ENCODE measurements at regions not wholly inside any gene's neighbourhood (a gene's known extent, or its start where the extent isn't known, plus 50 kb on each side); places are given as distances from the start of the nearest gene placed in this dataset.
"Not testable (repeated sequence)": the region's sequence is repeated elsewhere in the genome, so short reads cannot be mapped to it uniquely, and the experiment has no call there.

- no peak overlapping the region for H3K4me3 Mint-ChIP-seq
- CTCF ChIA-PET (ENCODE audit: partially characterized antibody): no interaction called here
- H3K36me3 Mint-ChIP-seq: no peaks in the 10 kb centered on the region
- H3K9me3 Mint-ChIP-seq: peaks cover 0 to 4% (median 0%) of the 10 kb centered on the region in 8 donors
- H3K9me3 ChIP-seq (ENCODE audit: control insufficient read depth in 1 of 2, low read length in 2 of 2): no peaks in the 10 kb centered on the region
- H3K4me1 ChIP-seq (ENCODE audit: insufficient read depth, low read length): no peaks in the 10 kb centered on the region
- POLR2A ChIA-PET (ENCODE audit: partially characterized antibody): no interaction called here
- H3K36me3 ChIP-seq (ENCODE audit: insufficient read depth, low read length): no peaks in the 10 kb centered on the region
- H3K4me3 ChIP-seq (ENCODE audit: low read length in 2 of 2): no peak overlapping the region
- no peak for DNase-seq
- H3K27ac ChIP-seq (ENCODE audit: low read depth, low read length): no peak overlapping the region
- H3K4me1 Mint-ChIP-seq: no peaks in the 10 kb centered on the region
- no peak overlapping the region for H3K27ac Mint-ChIP-seq
- H3K27me3 Mint-ChIP-seq: no peaks in the 10 kb centered on the region
- H3K27me3 ChIP-seq (ENCODE audit: insufficient read depth, low read length): no peaks in the 10 kb centered on the region
- intact Hi-C loops (cut with micrococcal nuclease): no loop called here
Measured at GRCh38 chr18:57951999-57952774, 91.8 kb upstream of the NEDD4L start.

- POLR2A ChIA-PET (ENCODE audit: partially characterized antibody): no interaction called here
- Histone ChIP-seq H3K27me3 (ENCODE audit: insufficient read depth, low read length) (no peaks in the 10 kb centered on the region), H3K4me1 (ENCODE audit: insufficient read depth, low read length) (no peaks in the 10 kb centered on the region), H3K9me3 (ENCODE audit: control insufficient read depth in 1 of 2, low read length in 2 of 2) (no peaks in the 10 kb centered on the region), H3K4me3 (ENCODE audit: low read length in 2 of 2) (no peak overlapping the region), H3K27ac (ENCODE audit: low read depth, low read length) (no peak overlapping the region), H3K36me3 (ENCODE audit: insufficient read depth, low read length) (no peaks in the 10 kb centered on the region)
- Mint-ChIP-seq H3K27me3 (no peaks in the 10 kb centered on the region), H3K4me3 (no peak overlapping the region), H3K4me1 (no peaks in the 10 kb centered on the region), H3K36me3 (no peaks in the 10 kb centered on the region), H3K27ac (no peak overlapping the region), H3K9me3 (peaks cover 0 to 4% (median 0%) of the 10 kb centered on the region in 8 donors)
- no peak for DNase-seq
- CTCF ChIA-PET (ENCODE audit: partially characterized antibody): no interaction called here
- intact Hi-C loops (cut with micrococcal nuclease): no loop called here
Measured at GRCh38 chr18:57951117-57951796, 92.8 kb upstream of the NEDD4L start.

DNA sequence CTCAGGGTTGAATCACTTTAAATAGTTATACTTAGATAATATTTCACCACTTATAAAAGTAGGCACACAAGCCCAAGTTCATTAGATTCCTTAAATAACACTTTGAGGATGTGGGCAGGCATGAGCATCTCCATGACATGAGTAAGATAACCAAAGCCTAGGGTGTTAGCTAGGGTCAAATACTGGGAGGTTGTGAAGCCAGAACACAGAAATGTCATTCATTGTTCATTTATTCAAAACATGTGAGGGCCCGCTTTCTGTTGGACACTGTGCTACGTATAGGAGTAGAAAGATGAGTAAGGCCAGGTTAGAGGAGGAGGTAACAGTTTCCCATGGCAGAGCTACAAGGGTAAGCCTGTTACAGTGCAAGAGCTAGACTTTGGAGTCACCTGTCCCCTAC is 93.5 kb upstream of the NEDD4L start:
- no peaks in the 10 kb centered on the region for H3K9me3 ChIP-seq (ENCODE audit: control insufficient read depth in 1 of 2, low read length in 2 of 2)
- H3K4me3 Mint-ChIP-seq: no peak overlapping the region
- H3K27ac Mint-ChIP-seq: no peak overlapping the region
- H3K9me3 Mint-ChIP-seq: peaks cover 0 to 4% (median 0%) of the 10 kb centered on the region in 8 donors
- no peaks in the 10 kb centered on the region for H3K4me1 ChIP-seq (ENCODE audit: insufficient read depth, low read length)
- H3K27me3 Mint-ChIP-seq: peaks cover 0 to 3% of the 10 kb centered on the region in 2 donors
- ChIA-PET POLR2A (ENCODE audit: partially characterized antibody) (no interaction called here), CTCF (ENCODE audit: partially characterized antibody) (no interaction called here)
- no peaks in the 10 kb centered on the region for H3K27me3 ChIP-seq (ENCODE audit: insufficient read depth, low read length)
- H3K4me1 Mint-ChIP-seq: no peaks in the 10 kb centered on the region
- H3K36me3 ChIP-seq (ENCODE audit: insufficient read depth, low read length): no peaks in the 10 kb centered on the region
- no peak for DNase-seq
- H3K4me3 ChIP-seq (ENCODE audit: low read length in 2 of 2): no peak overlapping the region
- no peaks in the 10 kb centered on the region for H3K36me3 Mint-ChIP-seq
- H3K27ac ChIP-seq (ENCODE audit: low read depth, low read length): no peak overlapping the region
- intact Hi-C loops (cut with micrococcal nuclease): no loop called here

DNA sequence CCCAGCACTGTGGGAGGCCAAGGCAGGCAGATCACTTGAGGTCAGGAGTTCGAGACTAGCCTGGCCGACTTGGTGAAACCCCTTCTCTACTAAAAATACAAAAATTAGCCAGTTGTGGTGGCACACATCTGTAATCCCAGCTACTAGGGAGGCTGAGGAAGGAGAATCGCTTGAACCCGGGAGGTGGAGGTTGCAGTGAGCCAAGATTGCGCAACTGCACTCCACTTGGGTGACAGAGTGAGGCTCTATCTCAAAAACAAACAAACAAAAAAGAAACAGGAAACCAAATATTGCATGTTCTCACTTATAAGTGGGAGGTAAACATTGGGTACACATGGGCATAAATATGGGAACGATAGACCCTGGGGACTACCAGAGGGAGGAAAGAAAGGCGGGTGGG is 94.7 kb upstream of the NEDD4L start:
- H3K4me1 ChIP-seq (ENCODE audit: insufficient read depth, low read length); DNase-seq; H3K9me3 ChIP-seq (ENCODE audit: control insufficient read depth in 1 of 2, low read length in 2 of 2); H3K27ac Mint-ChIP-seq; intact Hi-C loops (cut with micrococcal nuclease); H3K27ac ChIP-seq (ENCODE audit: low read depth, low read length); H3K9me3 Mint-ChIP-seq; H3K36me3 ChIP-seq (ENCODE audit: insufficient read depth, low read length); POLR2A ChIA-PET (ENCODE audit: partially characterized antibody); H3K27me3 ChIP-seq (ENCODE audit: insufficient read depth, low read length); H3K36me3 Mint-ChIP-seq; H3K4me1 Mint-ChIP-seq; CTCF ChIA-PET (ENCODE audit: partially characterized antibody); H3K27me3 Mint-ChIP-seq; H3K4me3 Mint-ChIP-seq; H3K4me3 ChIP-seq (ENCODE audit: low read length in 2 of 2): not testable (repeated sequence)

GRCh38 chr18:57947117-57947516 is 96.9 kb upstream of the NEDD4L start:
- H3K4me3 Mint-ChIP-seq: no peak overlapping the region
- no peaks in the 10 kb centered on the region for H3K36me3 Mint-ChIP-seq
- ChIA-PET CTCF (ENCODE audit: partially characterized antibody) (no interaction called here), POLR2A (ENCODE audit: partially characterized antibody) (no interaction called here)
- H3K36me3 ChIP-seq (ENCODE audit: insufficient read depth, low read length): no peaks in the 10 kb centered on the region
- no peak for DNase-seq
- H3K4me1 ChIP-seq (ENCODE audit: insufficient read depth, low read length): no peaks in the 10 kb centered on the region
- H3K4me1 Mint-ChIP-seq: no peaks in the 10 kb centered on the region
- H3K4me3 ChIP-seq (ENCODE audit: low read length in 2 of 2): no peak overlapping the region
- peaks cover 2% of the 10 kb centered on the region for H3K27me3 ChIP-seq (ENCODE audit: insufficient read depth, low read length)
- H3K27ac Mint-ChIP-seq: no peak overlapping the region
- no peaks in the 10 kb centered on the region for H3K9me3 ChIP-seq (ENCODE audit: control insufficient read depth in 1 of 2, low read length in 2 of 2)
- peaks cover 0 to 4% (median 0%) of the 10 kb centered on the region in 8 donors for H3K9me3 Mint-ChIP-seq
- no peak overlapping the region for H3K27ac ChIP-seq (ENCODE audit: low read depth, low read length)
- intact Hi-C loops (cut with micrococcal nuclease): no loop called here
- peaks cover 6 to 10% of the 10 kb centered on the region in 2 donors for H3K27me3 Mint-ChIP-seq

- ChIA-PET CTCF (ENCODE audit: partially characterized antibody) (no interaction called here), POLR2A (ENCODE audit: partially characterized antibody) (no interaction called here)
- Mint-ChIP-seq H3K27ac (no peak overlapping the region), H3K36me3 (no peaks in the 10 kb centered on the region), H3K27me3 (peaks cover 13 to 25% of the 10 kb centered on the region in 2 donors), H3K4me3 (no peak overlapping the region), H3K9me3 (peaks cover 0 to under 1% (median 0%) of the 10 kb centered on the region in 8 donors), H3K4me1 (no peaks in the 10 kb centered on the region)
- Histone ChIP-seq H3K27ac (ENCODE audit: low read depth, low read length) (no peak overlapping the region), H3K36me3 (ENCODE audit: insufficient read depth, low read length) (no peaks in the 10 kb centered on the region), H3K9me3 (ENCODE audit: control insufficient read depth in 1 of 2, low read length in 2 of 2) (no peaks in the 10 kb centered on the region), H3K4me1 (ENCODE audit: insufficient read depth, low read length) (no peaks in the 10 kb centered on the region), H3K27me3 (ENCODE audit: insufficient read depth, low read length) (peaks cover 2% of the 10 kb centered on the region), H3K4me3 (ENCODE audit: low read length in 2 of 2) (no peak overlapping the region)
- no peak for DNase-seq
- intact Hi-C loops (cut with micrococcal nuclease): no loop called here
Measured at GRCh38 chr18:57943723-57944122, 100.3 kb upstream of the NEDD4L start.

- intact Hi-C loops (cut with micrococcal nuclease): no loop called here
- no peaks in the 10 kb centered on the region for H3K36me3 ChIP-seq (ENCODE audit: insufficient read depth, low read length)
- DNase-seq: no peak
- Mint-ChIP-seq H3K4me3 (no peak overlapping the region), H3K27ac (no peak overlapping the region), H3K36me3 (no peaks in the 10 kb centered on the region), H3K9me3 (no peaks in the 10 kb centered on the region), H3K27me3 (peaks cover 18 to 28% of the 10 kb centered on the region in 2 donors), H3K4me1 (no peaks in the 10 kb centered on the region)
- no peak overlapping the region for H3K27ac ChIP-seq (ENCODE audit: low read depth, low read length)
- H3K9me3 ChIP-seq (ENCODE audit: control insufficient read depth in 1 of 2, low read length in 2 of 2): no peaks in the 10 kb centered on the region
- no peaks in the 10 kb centered on the region for H3K4me1 ChIP-seq (ENCODE audit: insufficient read depth, low read length)
- H3K27me3 ChIP-seq (ENCODE audit: insufficient read depth, low read length): peaks cover 2% of the 10 kb centered on the region
- no peak overlapping the region for H3K4me3 ChIP-seq (ENCODE audit: low read length in 2 of 2)
- ChIA-PET CTCF (ENCODE audit: partially characterized antibody) (no interaction called here), POLR2A (ENCODE audit: partially characterized antibody) (no interaction called here)
Measured at GRCh38 chr18:57942493-57942892, 101.5 kb upstream of the NEDD4L start.
